Activated CD8-positive, alpha-beta memory T cell treated with anti-CD3 and anti-CD28 coated beads for 48 hours (primary cell): ENCODE measurements at regions not wholly inside any gene's neighbourhood (a gene's known extent, or its start where the extent isn't known, plus 50 kb on each side); places are given as distances from the start of the nearest gene placed in this dataset.

Experiments
- DNase-seq, 3 experiments: peaks; one replicate each; pipeline ENCODE4 v3.0.0-alpha.2; 2020; ENCODE audit warnings: low read depth in 2 of 3, low spot score in 2 of 3

- no peak for DNase-seq
Measured at GRCh38 chr14:65185829-65186228, 83.5 kb upstream of the MAX start.

GRCh38 chr14:65186951-65187350 is 84.6 kb upstream of the MAX start:
- DNase-seq: no peak

- DNase-seq: no peak
Measured at GRCh38 chr14:65187421-65188049, 85.2 kb upstream of the MAX start.

DNA sequence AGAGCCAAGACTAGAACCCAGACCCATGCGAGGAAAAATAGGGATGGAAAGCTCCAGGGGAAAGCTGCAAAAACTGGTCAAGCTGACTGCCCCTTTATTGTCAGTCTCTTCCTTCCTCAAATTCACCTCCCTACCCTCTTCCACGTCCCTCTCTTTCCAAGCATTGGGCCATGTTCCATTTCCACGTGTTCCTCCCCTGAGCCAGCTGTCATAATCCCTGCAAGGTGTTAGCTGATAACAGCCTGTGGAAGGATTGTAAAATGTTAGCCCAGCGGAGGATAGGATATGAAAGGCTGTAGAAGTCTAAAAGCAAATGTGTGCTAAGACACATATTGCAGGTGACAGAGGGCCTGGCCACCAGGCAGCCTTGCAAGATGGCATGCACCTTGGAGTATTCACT is 88.0 kb upstream of the MAX start:
- no peak for DNase-seq

DNA sequence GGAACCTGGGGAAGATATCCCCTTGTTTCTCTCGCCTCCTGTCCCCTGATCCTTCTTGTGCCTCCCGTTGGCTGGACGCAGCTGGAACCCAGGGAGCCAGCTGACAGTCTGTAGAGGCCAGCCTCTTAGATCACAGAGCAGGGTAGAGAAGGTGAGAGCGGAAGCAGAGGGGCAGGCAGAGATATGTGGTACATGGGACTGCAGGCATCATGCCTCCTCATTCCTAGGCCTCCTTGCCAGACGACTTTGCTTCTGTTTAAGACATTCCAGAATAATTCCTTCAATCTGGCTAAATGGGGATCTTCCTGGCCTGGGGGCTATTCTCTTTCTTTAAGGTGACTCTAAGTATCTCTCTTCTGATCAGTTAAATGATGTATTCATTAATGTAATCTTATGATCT is 89.4 kb upstream of the MAX start:
- DNase-seq: no peak

DNA sequence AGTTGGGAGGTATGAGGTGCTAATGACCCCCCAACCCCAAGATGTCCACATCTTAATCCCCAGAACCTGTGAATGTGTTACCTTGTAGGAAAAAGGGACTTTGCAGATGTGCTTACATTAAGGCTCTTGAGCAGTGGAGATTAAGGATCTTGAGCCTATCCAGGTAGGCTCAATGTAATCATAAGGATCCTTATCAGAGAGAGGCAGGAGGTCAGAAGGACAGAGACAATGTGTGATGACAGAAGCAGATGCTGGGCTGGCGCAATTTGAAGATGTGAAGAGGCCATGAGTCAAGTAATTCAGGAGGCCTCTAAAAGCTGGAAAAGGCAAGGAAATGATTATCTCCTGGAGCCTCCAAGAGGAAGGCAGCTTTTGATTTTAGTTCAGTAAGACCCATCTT is 90.4 kb upstream of the MAX start:
- no peak for DNase-seq

- no peak for DNase-seq
Measured at GRCh38 chr14:65193916-65194590, 91.7 kb upstream of the MAX start.

DNA sequence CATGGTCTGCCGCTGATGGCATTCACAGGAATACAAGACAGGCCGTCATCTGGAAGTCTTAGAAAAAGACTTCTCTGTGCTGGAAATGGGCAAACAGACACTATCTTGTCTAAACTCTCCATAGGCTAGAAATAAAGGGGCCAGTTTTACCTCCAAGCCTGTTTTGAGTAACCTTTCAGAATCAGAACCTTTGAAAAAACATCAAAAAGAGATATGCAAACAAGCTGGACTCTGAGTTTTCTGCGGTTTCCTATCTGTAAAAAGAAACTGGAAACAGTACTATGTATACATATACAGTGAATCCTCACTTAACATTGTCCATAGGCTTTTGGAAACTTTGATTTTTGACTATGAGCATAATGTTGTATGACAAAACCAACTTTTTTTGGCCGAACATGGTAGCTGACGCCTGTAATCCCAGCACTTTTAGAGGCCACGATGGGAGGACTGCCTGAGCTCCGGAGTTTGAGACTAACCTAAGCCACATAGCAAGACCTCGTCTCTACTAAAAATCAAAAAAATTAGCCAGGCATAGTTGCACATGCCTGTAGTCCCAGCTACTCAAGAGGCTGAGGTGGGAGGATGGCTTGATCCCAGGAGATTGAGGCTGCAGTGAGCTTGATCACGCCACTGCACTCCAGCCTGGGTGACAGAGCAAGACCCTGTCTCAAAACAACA is 92.9 kb upstream of the MAX start:
- DNase-seq: no peak

GRCh38 chr14:65198346-65198745 is 96.0 kb upstream of the MAX start:
- no peak for DNase-seq

DNA sequence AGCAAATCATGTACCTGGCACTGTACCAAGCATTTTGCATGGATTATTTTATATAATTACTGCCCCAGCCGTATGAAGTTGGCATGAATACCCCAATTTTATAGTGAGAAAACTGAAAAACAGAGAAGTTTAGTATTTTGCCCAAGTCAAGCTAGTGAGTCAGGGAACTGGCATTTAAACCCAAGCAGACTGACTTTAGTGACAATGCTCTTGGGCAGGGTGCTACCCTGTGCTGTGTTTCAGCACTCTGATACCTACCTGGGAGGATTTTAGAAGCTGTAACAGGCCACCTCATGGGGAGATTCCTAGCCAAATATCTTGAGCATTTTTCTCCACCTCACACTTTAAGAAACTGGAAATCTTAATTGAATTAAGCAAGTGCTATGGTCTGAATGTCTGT is 98.1 kb upstream of the MAX start:
- DNase-seq: no peak

GRCh38 chr14:65203574-65203973 is 101.3 kb upstream of the MAX start:
- DNase-seq: no peak

GRCh38 chr14:65204056-65204455 is 101.7 kb upstream of the MAX start:
- DNase-seq: no peak

DNA sequence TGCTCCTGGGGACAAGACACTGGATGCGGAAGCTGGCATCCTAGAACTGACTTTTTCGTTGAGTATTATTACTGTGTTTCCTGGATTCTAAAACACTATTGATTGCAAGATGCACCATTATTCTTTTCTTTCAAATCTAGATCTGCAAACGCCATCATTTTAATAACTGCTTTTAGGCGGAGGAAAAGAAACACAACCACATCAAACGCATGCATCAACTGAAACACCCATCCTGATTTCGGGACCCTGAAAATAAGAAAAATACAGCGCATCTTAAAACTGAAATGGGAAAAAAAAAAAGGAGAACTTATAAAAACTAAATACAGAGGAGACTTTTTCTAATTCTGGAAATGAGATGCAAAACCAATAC is 103.7 kb upstream of the MAX start:
- no peak for DNase-seq

- DNase-seq: no peak
Measured at GRCh38 chr14:65206448-65207096, 104.3 kb upstream of the MAX start.

DNA sequence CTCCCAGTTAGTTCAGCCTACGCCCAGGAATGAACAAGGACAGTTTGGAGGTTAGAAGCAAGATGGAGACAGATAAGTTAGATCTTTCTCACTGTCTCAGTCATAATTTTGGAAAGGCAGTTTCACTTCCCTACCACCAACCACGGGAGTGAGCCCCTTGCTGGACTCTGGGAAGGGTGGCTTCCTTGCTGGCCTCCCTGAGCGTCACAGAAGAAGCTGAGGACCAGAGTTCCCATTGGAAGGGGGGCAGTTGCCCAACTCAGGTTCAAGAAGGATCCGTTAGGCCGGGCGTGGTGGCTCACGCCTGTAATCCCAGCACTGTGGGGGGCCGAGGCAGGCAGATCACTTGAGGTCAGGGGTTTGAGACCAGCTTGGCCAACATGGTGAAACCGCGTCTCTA is 106.2 kb upstream of the MAX start:
- no peak for DNase-seq

- no peak for DNase-seq
Measured at GRCh38 chr14:65210118-65210821, 108.0 kb upstream of the MAX start.

DNA sequence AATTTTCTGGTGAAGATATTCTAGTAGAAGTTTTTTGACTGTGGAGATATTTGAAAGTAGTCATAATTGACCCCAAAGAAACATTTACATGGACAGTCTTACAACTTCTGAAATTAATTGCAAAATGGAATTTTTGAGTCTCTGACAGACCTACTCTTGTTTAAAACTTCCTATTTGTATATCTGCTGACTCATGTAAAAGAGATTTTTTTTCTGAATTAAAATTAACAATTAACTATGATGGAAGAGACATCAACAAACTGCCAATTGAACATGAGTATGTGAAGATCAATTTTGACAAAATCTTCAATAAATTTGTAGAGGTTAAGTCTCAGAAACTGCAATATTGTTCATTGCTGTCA is 108.5 kb upstream of the MAX start:
- no peak for DNase-seq

DNA sequence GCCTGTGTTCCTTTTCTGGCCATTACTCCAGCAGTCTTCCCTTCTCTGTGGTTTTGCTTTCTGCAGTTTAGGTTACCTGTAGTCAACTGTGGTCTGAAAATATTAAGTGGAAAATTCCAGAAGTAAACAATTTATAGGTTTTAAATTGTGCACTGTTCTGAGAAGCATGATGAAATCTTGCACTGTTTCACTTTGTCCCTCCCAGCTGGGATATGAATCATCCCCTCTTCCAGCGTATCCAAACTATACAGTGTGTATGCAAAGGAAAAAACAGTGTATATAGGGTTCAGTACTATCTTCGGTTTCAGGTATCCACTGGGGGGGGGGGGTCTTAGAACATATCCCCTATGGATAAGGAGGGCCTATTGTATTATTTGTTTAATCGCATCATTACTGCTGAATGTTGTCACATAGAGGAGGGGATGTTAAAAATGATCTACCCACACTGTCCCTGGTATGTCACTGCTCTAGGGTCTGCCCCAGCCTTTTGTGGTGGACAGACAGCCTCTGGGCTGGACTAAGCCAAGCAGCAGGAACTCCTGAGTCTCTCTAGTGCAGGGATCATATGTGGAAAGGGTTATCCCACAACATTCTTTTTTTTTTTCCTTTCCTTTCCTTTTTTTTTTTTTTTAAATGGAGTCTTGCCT is 109.1 kb upstream of the MAX start:
- DNase-seq: no peak

DNA sequence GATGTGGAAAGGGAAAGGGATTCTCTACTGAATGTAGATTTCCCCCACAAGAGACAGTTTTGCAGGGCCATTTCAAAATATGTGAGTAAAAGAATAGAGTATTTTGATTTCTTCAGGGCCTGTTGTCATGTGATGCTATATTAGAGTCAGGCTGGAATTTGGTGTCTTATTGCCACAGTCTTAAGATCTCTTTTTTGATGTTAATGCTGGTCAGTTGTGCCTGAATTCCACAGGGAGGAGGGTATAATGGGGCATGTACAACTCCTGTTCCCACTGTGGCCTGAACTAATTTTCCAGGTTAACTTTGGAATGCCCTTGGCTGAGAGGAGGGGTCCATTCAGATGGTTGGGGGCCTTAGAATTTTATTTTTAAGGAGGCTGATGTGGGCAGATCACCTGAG is 111.0 kb upstream of the MAX start:
- no peak for DNase-seq

- DNase-seq: no peak
Measured at GRCh38 chr14:65214741-65215140, 112.4 kb upstream of the MAX start.

- DNase-seq: no peak
Measured at GRCh38 chr14:65219353-65219752, 117.0 kb upstream of the MAX start.
